Gastroesophageal sphincter (tissue), 3 donors: ENCODE measurements at regions not wholly inside any gene's neighbourhood (a gene's known extent, or its start where the extent isn't known, plus 50 kb on each side); places are given as distances from the start of the nearest gene placed in this dataset.

ENCODE experiments used
- CTCF ChIP-seq, 4 experiments: fragments of 200-600 bp in 2 of 4; fragments of 450-650 bp in 2 of 4; sonication (generic) in 1 of 4; IDR thresholded peaks; one replicate each; pipeline ENCODE4 v1.5.1; 2017 to 2019; ENCODE audit warnings: antibody characterized with exemption in 4 of 4, mild to moderate bottlenecking in 2 of 4, moderate library complexity in 2 of 4
- POLR2A ChIP-seq, 2 donors: fragments of 450-650 bp; IDR thresholded peaks; one replicate each; pipeline ENCODE4 v1.6.1; 2017; ENCODE audit warnings: antibody characterized with exemption in 2 of 2, mild to moderate bottlenecking in 2 of 2, moderate library complexity in 1 of 2

- TF ChIP-seq CTCF (IDR thresholded peaks at IDR 0.05) (no peak), POLR2A (IDR thresholded peaks at IDR 0.05) (no peak)
Observed at GRCh38 chr5:125290935-125291334, 544.5 kb upstream of the ZNF608 start.
